K562 (cell line): ENCODE measurements at regions not wholly inside any gene's neighbourhood (a gene's known extent, or its start where the extent isn't known, plus 50 kb on each side); places are given as distances from the start of the nearest gene placed in this dataset.

ENCODE experiments used
- AFF4 ChIP-seq: sonication (generic); formaldehyde crosslinking; IDR thresholded peaks from 2 replicates; pipeline ENCODE4 v1.8.0; 2023; ENCODE audit warnings: mild to moderate bottlenecking, missing genetic modification reagents
- CHD2 ChIP-seq: IDR thresholded peaks from 2 replicates; pipeline ENCODE4 v1.6.1; 2011; ENCODE audit warnings: low read depth, low read length
- CTBP1 ChIP-seq: fragments of 450-650 bp; IDR thresholded peaks from 2 replicates; pipeline ENCODE4 v1.6.1; 2016; ENCODE audit warnings: borderline replicate concordance
- FOXJ2 ChIP-seq: fragments of 200-800 bp; sonication (Bioruptor generic); IDR thresholded peaks from 2 replicates; pipeline ENCODE4 v1.6.1; 2016; ENCODE audit warnings: missing genetic modification characterization, missing compliant biosample characterization
- HMG20A ChIP-seq: fragments of 450-650 bp; formaldehyde crosslinking; conservative IDR thresholded peaks from 2 replicates; pipeline ENCODE4 v1.4.0; 2020; ENCODE audit warnings: mild to moderate bottlenecking, mixed read lengths
- KLF16 ChIP-seq: IDR thresholded peaks from 2 replicates; pipeline ENCODE4 v1.6.1; 2016; ENCODE audit warnings: antibody characterized with exemption
- MAFF ChIP-seq: IDR thresholded peaks from 2 replicates; pipeline ENCODE4 v1.6.1; 2012; ENCODE audit warnings: low read length, improper control_type of control experiment
- MTA1 ChIP-seq: fragments of 450-650 bp; IDR thresholded peaks from 2 replicates; pipeline ENCODE4 v1.6.1; 2017; ENCODE audit warnings: borderline replicate concordance
- PML ChIP-seq: IDR thresholded peaks from 2 replicates; pipeline ENCODE4 v1.6.1; 2012; ENCODE audit warnings: low read length, inconsistent platforms
- SAFB2 ChIP-seq: fragments of 200-400 bp; formaldehyde crosslinking; IDR thresholded peaks from 2 replicates; pipeline ENCODE4 v1.6.1; 2018; ENCODE audit warnings: borderline replicate concordance, low read length, low read depth, moderate library complexity; ENCODE audit not compliant: severe bottlenecking
- STAT5A ChIP-seq: IDR thresholded peaks from 2 replicates; pipeline ENCODE4 v1.6.1; 2012; ENCODE audit warnings: low read length, inconsistent platforms, borderline replicate concordance
- TAF7 ChIP-seq: fragments of 450-650 bp; IDR thresholded peaks from 2 replicates; pipeline ENCODE4 v1.6.1; 2016; ENCODE audit warnings: missing genetic modification characterization, missing compliant biosample characterization
- TSC22D4 ChIP-seq: fragments of 450-650 bp; IDR thresholded peaks from 2 replicates; pipeline ENCODE4 v1.6.1; 2016; ENCODE audit warnings: missing genetic modification characterization, missing biosample characterization, control low read depth
- UBTF ChIP-seq, 2 experiments: IDR thresholded peaks; 2 replicates each; pipeline ENCODE4 v1.6.1; 2012; ENCODE audit warnings: improper control_type of control experiment in 2 of 2, low read depth in 2 of 2, low read length in 2 of 2, borderline replicate concordance in 1 of 2
- ZBTB7A ChIP-seq: IDR thresholded peaks from 2 replicates; pipeline ENCODE4 v1.6.1; 2011; ENCODE audit warnings: low read depth, mild to moderate bottlenecking, low read length, moderate library complexity, borderline replicate concordance; ENCODE audit not compliant: control insufficient read depth
- ZNF124 ChIP-seq: sonication (generic); formaldehyde crosslinking; IDR thresholded peaks from 2 replicates; pipeline ENCODE4 v1.8.1; 2022; ENCODE audit warnings: missing genetic modification reagents
- ZNF584 ChIP-seq: fragments of 200-800 bp; sonication (Bioruptor generic); IDR thresholded peaks from 2 replicates; pipeline ENCODE4 v1.6.1; 2016; ENCODE audit warnings: low read depth, mild to moderate bottlenecking, missing genetic modification characterization, missing compliant biosample characterization
- ZSCAN29 ChIP-seq: fragments of 450-650 bp; IDR thresholded peaks from 2 replicates; pipeline ENCODE4 v1.6.1; 2017
- TF ChIP-seq, protein P1 (sequence below): sonication (generic); formaldehyde crosslinking; IDR thresholded peaks from 2 replicates; pipeline ENCODE4 v1.8.1; 2023; ENCODE audit warnings: mild to moderate bottlenecking, missing genetic modification reagents

DNA sequence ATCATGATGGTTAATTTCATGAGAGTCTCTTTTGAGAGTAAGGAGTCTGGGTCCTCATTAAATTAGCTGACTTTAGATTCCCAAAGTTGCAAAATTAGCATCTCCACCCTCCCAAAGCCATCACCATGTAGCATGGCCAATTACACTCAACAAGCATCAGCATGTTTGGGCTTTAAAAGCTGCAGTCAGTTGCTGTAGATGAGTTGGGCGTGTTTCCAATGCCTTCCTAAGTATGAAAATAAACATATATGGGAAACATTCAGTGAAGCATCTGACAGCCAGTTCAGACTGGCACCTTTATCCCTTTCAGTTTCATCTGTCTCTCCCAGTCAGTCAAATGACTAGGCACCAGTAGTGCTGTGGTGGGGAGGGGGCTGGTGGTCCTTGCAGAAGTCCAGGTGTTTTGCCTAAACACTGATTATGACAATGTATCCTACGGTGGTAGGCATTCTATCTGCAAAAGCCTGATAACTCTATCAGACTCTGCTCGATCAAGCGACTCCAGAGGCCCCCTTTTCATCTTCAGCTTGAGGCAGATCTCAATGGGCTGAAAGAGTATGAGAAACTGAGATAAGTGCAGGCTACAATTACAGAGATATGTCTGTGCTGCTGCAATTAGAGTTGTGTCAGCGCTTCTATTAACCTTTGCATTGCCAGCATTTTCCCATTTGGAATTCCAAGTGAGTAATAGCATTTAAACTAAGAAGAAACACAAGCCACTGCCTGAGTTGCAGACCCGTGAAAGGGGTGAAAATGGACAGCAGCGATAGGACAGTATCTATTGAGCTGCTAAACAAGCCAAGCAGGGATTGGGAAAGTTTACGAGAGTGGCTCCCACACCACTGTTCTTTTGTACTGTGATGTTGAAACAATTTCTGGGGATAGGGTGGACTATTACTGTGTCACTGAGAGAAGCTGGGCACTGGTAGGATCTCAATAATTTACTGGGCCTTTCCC, 67.3 kb upstream of the SPOPL start (continued):
- TF ChIP-seq AFF4 (CRISPR knock-in tag) (no peak), MTA1 (no peak), KLF16 (peak; percentile 66; the same call in 1 of the 2 replicates), PML (peak; percentile 46; the same call in 1 of the 2 replicates), MAFF (no peak; the same call in 1 of the 2 replicates), FOXJ2 (tag) (no peak), SAFB2 (no peak), ZNF584 (no peak), CTBP1 (peak; percentile 41; the same call in 1 of the 2 replicates), TAF7 (tag) (no peak), ZNF124 (CRISPR knock-in tag) (no peak), UBTF (IDR thresholded peaks at IDR 0.05; ENCODE audit: borderline replicate concordance in 1 of 2, low read depth in 2 of 2, low read length in 2 of 2) (no peak), TSC22D4 (tag) (no peak), STAT5A (peak; percentile 43; the same call in 1 of the 2 replicates), ZSCAN29 (no peak), HMG20A (CRISPR knock-in tag) (no peak), ZBTB7A (peak; percentile 99), CHD2 (no peak)
- TF ChIP-seq, protein P1, sequence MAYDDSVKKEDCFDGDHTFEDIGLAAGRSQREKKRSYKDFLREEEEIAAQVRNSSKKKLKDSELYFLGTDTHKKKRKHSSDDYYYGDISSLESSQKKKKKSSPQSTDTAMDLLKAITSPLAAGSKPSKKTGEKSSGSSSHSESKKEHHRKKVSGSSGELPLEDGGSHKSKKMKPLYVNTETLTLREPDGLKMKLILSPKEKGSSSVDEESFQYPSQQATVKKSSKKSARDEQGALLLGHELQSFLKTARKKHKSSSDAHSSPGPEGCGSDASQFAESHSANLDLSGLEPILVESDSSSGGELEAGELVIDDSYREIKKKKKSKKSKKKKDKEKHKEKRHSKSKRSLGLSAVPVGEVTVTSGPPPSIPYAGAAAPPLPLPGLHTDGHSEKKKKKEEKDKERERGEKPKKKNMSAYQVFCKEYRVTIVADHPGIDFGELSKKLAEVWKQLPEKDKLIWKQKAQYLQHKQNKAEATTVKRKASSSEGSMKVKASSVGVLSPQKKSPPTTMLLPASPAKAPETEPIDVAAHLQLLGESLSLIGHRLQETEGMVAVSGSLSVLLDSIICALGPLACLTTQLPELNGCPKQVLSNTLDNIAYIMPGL (CRISPR knock-in tag): no peak
